MM.1S (cell line): ENCODE measurements at regions not wholly inside any gene's neighbourhood (a gene's known extent, or its start where the extent isn't known, plus 50 kb on each side); places are given as distances from the start of the nearest gene placed in this dataset.

ENCODE experiments used
- DNase-seq: peaks from one replicate; pipeline ENCODE4 v3.0.0-alpha.2; 2015
- H2AFZ ChIP-seq: fragments of 300-600 bp; sonication (generic); 2 replicates; pipeline ENCODE4 v1.6.0; 2016; ENCODE audit warnings: antibody characterized with exemption, low read length
- H3F3A ChIP-seq: fragments of 300-600 bp; sonication (generic); 2 replicates; pipeline ENCODE4 v1.6.1; 2016; ENCODE audit warnings: mild to moderate bottlenecking, antibody characterized with exemption, low read length, moderate library complexity, mixed read lengths; ENCODE audit not compliant: insufficient read depth
- H3K27ac ChIP-seq: fragments of 300-600 bp; sonication (generic); 2 replicates; pipeline ENCODE4 v1.5.1; 2016; ENCODE audit warnings: mild to moderate bottlenecking, low read length
- H3K27me3 ChIP-seq: fragments of 300-600 bp; sonication (generic); replicated peaks from 2 replicates; pipeline ENCODE4 v1.6.0; 2016; ENCODE audit warnings: low read length; ENCODE audit not compliant: insufficient read depth
- H3K36me3 ChIP-seq: fragments of 300-600 bp; sonication (generic); replicated peaks from 2 replicates; pipeline ENCODE4 v1.6.1; 2016; ENCODE audit warnings: mild to moderate bottlenecking, low read length, mixed read lengths; ENCODE audit not compliant: insufficient read depth
- H3K4me1 ChIP-seq: fragments of 300-600 bp; sonication (generic); 2 replicates; pipeline ENCODE4 v1.6.1; 2016; ENCODE audit warnings: low read length, mixed read lengths
- H3K4me2 ChIP-seq: fragments of 300-600 bp; sonication (generic); 2 replicates; pipeline ENCODE4 v1.6.0; 2016; ENCODE audit warnings: low read depth, low read length
- H3K4me3 ChIP-seq: fragments of 300-600 bp; sonication (generic); 2 replicates; pipeline ENCODE4 v1.5.1; 2016; ENCODE audit warnings: low read length, mixed read lengths
- H3K79me2 ChIP-seq: fragments of 300-600 bp; sonication (generic); 2 replicates; pipeline ENCODE4 v1.6.1; 2016; ENCODE audit warnings: mixed run types, low read length, mixed read lengths
- H3K9ac ChIP-seq: fragments of 300-600 bp; sonication (generic); 2 replicates; pipeline ENCODE4 v1.6.1; 2016; ENCODE audit warnings: low read length, mixed read lengths
- H3K9me2 ChIP-seq: fragments of 300-600 bp; sonication (generic); replicated peaks from 2 replicates; pipeline ENCODE4 v1.6.1; 2016; ENCODE audit warnings: mild to moderate bottlenecking, low read length, mixed read lengths; ENCODE audit not compliant: insufficient read depth
- H3K9me3 ChIP-seq: fragments of 300-600 bp; sonication (generic); replicated peaks from 2 replicates; pipeline ENCODE4 v1.6.1; 2016; ENCODE audit warnings: mild to moderate bottlenecking, low read length, mixed read lengths; ENCODE audit not compliant: insufficient read depth
- H4K20me1 ChIP-seq: fragments of 300-600 bp; sonication (generic); 2 replicates; pipeline ENCODE4 v1.6.1; 2016; ENCODE audit warnings: mild to moderate bottlenecking, low read length, moderate library complexity, mixed read lengths; ENCODE audit not compliant: insufficient read depth
- CTCF ChIP-seq: fragments of 300-600 bp; sonication (generic); IDR thresholded peaks from 2 replicates; pipeline ENCODE4 v1.5.1; 2016; ENCODE audit warnings: antibody characterized with exemption, low read length, mixed read lengths
- EZH2 ChIP-seq: fragments of 300-600 bp; sonication (generic); optimal IDR thresholded peaks from 2 replicates; pipeline ENCODE3; 2017; ENCODE audit warnings: low read depth, mild to moderate bottlenecking, antibody characterized with exemption, low read length, mixed read lengths
- EZH2phosphoT487 ChIP-seq: fragments of 300-600 bp; sonication (generic); IDR thresholded peaks from 2 replicates; pipeline ENCODE4 v1.6.1; 2018; ENCODE audit warnings: antibody characterized with exemption, low read length

- no peaks in the 10 kb centered on the region for H3K9me3 ChIP-seq
- H3F3A ChIP-seq: no peaks in the 10 kb centered on the region
- H3K4me2 ChIP-seq: no peak overlapping the region
- no peaks in the 10 kb centered on the region for H3K27me3 ChIP-seq
- no peaks in the 10 kb centered on the region for H3K36me3 ChIP-seq
- H3K9ac ChIP-seq: no peak overlapping the region
- no peaks in the 10 kb centered on the region for H3K79me2 ChIP-seq
- H3K27ac ChIP-seq: no peak overlapping the region
- H2AFZ ChIP-seq: no peak overlapping the region
- TF ChIP-seq EZH2 (no peak), EZH2phosphoT487 (no peak), CTCF (no peak)
- H4K20me1 ChIP-seq: no peaks in the 10 kb centered on the region
- no peaks in the 10 kb centered on the region for H3K9me2 ChIP-seq
- no peak overlapping the region for H3K4me3 ChIP-seq
- DNase-seq: no peak
- H3K4me1 ChIP-seq: no peaks in the 10 kb centered on the region
Measured at GRCh38 chr13:82571653-82572052, 1310.6 kb downstream of the SLITRK1 start.

GRCh38 chr13:82569581-82569980 lies 1312.7 kb downstream of the SLITRK1 start:
- Histone ChIP-seq H3K27me3 (no peaks in the 10 kb centered on the region), H3K4me2 (no peak overlapping the region), H3K27ac (no peak overlapping the region), H2AFZ (no peak overlapping the region), H3K4me1 (no peaks in the 10 kb centered on the region), H3K9me3 (no peaks in the 10 kb centered on the region), H4K20me1 (no peaks in the 10 kb centered on the region), H3K9me2 (no peaks in the 10 kb centered on the region), H3K9ac (no peak overlapping the region), H3K79me2 (no peaks in the 10 kb centered on the region), H3K4me3 (no peak overlapping the region), H3F3A (no peaks in the 10 kb centered on the region), H3K36me3 (no peaks in the 10 kb centered on the region)
- TF ChIP-seq CTCF (no peak), EZH2phosphoT487 (no peak), EZH2 (no peak)
- no peak for DNase-seq

- TF ChIP-seq EZH2phosphoT487: no peak
- TF ChIP-seq CTCF: no peak
- TF ChIP-seq EZH2: no peak
- H3K27me3 ChIP-seq: no peaks in the 10 kb centered on the region
- no peaks in the 10 kb centered on the region for H3K36me3 ChIP-seq
- no peaks in the 10 kb centered on the region for H4K20me1 ChIP-seq
- no peaks in the 10 kb centered on the region for H3K9me3 ChIP-seq
- no peaks in the 10 kb centered on the region for H3F3A ChIP-seq
- no peak overlapping the region for H2AFZ ChIP-seq
- no peak overlapping the region for H3K4me2 ChIP-seq
- H3K4me3 ChIP-seq: no peak overlapping the region
- no peak overlapping the region for H3K27ac ChIP-seq
- H3K9ac ChIP-seq: no peak overlapping the region
- H3K9me2 ChIP-seq: no peaks in the 10 kb centered on the region
- no peaks in the 10 kb centered on the region for H3K4me1 ChIP-seq
- no peaks in the 10 kb centered on the region for H3K79me2 ChIP-seq
- no peak for DNase-seq
Measured at GRCh38 chr13:82566864-82567263, 1315.4 kb downstream of the SLITRK1 start.

GRCh38 chr13:82565201-82565600 lies 1317.1 kb downstream of the SLITRK1 start:
- Histone ChIP-seq H3K79me2 (no peaks in the 10 kb centered on the region), H3K9ac (no peak overlapping the region), H3K36me3 (no peaks in the 10 kb centered on the region), H3K4me1 (no peaks in the 10 kb centered on the region), H3K27me3 (no peaks in the 10 kb centered on the region), H3K9me2 (no peaks in the 10 kb centered on the region), H3K4me3 (no peak overlapping the region), H3K27ac (no peak overlapping the region), H2AFZ (no peak overlapping the region), H3K9me3 (no peaks in the 10 kb centered on the region), H4K20me1 (no peaks in the 10 kb centered on the region), H3F3A (no peaks in the 10 kb centered on the region), H3K4me2 (no peak overlapping the region)
- DNase-seq: no peak
- TF ChIP-seq EZH2 (no peak), CTCF (no peak), EZH2phosphoT487 (no peak)
